DLD1 (cell line): ENCODE measurements at regions not wholly inside any gene's neighbourhood (a gene's known extent, or its start where the extent isn't known, plus 50 kb on each side); places are given as distances from the start of the nearest gene placed in this dataset.

Source experiments
- in situ Hi-C: cut with HindIII; loops from 2 replicates; pipeline ENCODE4 v1.10.0; 2017; ENCODE audit warnings: low sequenced_read_pairs

DNA sequence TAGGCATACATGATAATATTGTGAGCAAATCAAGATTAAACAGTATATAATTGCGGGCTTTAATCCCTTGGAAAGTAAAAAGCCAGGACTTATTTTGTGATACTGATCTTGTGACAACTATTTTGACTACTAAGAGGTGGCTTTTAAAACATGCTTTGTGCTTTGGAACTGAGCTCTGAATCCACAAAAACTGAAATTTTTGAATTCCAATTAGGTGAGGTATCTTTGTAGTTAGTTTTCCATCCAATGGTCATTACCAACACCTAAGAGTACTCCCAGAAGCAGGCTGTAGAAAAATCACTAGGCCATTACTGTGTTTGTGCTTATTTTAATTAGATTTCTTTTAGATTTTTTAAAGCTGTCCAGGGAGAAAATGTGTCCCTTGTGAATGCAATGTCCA is 559.5 kb upstream of the WWC1 start:
- in situ Hi-C loops, result no loop called here

DNA sequence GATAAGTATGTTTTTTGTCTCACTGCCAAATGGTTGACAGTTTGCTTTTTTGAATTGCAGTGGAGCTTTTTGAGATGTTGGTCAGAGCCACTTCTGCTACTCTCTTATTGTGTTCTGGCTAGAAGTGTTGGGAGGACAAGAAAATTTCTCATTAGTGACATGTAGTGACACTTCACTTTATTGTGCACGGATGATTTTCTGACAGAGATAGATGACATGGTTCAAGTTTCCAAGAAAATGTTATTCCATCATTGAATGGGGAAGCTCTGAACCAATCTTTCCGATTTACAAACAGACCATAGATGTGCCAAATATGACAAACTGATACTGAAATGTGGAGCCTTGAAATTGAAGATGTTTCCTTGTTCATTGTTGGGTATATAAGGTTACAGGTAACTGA is 558.9 kb upstream of the WWC1 start:
- in situ Hi-C loops, result no loop called here

DNA sequence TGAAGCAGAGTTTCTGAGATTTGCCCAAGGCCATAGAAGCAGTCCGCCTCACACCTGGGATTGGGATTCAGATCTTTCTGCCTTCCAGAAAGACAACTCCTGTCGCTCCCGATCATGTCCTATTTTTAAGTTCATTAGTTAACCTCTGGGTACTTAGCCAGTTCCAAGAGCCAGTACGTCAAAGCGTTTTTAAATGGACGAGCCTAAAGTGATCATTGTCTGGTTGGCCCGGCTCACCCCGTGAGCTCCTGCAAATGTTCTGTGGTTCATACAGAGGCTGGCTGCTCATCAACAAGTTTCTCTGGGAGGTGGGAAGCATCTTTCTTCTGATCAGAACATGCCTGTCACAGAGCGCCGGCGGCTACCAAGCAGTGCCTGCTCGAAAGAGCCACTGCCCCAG is 554.5 kb upstream of the WWC1 start:
- in situ Hi-C loops, result no loop called here

DNA sequence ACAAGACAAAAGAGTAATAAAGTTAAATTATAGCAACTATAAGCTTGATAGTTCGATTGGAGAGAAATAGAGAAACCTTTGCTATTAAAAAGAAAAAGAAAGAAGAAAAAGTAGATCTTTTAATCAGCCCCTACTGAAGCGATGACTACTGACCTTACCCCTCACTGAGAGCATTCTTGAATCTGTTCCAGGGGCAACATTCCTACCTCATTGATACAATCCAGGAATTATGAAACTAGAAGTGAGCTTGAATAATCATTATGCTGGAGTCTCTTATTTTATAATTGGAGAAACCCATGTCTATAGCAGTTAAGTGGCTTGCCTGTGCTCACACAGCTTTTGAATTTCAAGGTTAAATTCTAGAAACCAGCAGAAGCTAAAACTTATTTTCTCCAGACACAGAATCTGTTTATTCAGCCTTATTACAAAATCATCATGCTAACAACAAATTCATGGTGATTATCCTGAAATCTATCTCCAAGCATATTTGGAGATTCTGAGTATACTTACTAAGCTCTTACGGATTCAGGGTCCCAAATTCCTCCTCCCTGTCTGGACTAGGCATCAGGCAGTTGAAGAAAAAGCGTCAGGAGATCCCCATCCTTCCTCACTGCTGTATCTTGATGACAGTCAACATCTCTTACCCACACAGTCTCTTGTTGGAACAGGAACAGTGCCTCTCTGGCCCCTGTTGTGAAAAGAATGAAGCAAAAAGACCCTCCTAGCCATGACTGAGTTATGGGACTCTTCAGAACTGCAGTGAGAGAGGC is 547.6 kb upstream of the WWC1 start:
- in situ Hi-C loops, result no loop called here

DNA sequence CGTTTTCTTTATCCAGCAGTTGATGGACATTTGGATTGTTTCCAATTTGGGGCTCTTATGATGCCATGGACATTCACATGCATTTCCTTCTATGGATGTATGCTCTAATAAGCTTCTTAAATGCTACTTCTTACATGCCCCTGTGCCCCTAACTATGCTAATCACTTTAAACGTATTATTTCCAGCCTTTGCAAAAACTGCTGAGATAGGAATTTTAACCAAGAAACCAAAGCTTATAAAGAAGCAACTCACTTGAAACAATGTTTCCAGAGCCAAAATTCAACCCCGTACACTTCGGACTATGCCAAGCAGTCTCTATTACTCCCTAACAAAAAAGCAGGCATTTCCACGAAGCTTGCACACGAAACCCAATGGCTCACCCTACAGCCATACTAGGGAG is 545.6 kb upstream of the WWC1 start:
- in situ Hi-C loops, result no loop called here

DNA sequence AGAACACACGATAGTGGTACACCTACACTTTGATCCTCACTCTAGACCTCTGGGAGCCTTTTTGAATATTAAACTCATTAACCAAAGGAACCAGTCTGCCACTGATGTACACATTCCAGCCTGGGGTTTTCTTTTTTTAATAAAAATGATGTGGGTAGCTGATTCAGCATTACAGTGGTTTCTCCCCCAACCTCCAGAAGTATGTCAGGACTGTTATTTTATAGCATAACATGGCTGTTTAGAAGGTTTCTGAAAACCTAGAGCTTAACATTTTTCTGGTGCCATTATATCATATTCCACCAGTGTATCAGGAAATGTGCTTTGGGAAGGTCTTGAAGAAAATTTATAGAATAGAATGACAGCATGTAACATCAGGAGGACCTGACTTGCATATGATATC is 540.9 kb upstream of the WWC1 start:
- in situ Hi-C loops, result no loop called here

DNA sequence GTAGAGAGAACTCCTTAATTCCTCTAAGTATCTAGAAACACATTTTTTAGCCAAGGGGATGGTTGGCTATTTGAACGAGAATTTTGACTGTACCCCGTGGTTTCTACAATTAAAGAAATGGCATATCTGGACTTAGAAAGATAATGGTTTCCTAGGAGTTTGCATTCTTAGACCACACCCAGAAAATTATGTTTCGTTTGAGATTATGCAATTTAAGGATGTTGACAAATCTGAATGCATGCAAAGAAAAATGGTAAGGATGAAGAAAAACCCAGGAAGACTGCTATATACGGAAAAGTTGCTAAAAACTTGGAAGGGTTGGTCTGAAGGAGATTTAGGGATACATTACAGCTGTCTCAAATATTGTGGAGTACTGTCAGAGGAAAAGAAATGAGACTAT is 538.5 kb upstream of the WWC1 start:
- in situ Hi-C loops, result no loop called here

DNA sequence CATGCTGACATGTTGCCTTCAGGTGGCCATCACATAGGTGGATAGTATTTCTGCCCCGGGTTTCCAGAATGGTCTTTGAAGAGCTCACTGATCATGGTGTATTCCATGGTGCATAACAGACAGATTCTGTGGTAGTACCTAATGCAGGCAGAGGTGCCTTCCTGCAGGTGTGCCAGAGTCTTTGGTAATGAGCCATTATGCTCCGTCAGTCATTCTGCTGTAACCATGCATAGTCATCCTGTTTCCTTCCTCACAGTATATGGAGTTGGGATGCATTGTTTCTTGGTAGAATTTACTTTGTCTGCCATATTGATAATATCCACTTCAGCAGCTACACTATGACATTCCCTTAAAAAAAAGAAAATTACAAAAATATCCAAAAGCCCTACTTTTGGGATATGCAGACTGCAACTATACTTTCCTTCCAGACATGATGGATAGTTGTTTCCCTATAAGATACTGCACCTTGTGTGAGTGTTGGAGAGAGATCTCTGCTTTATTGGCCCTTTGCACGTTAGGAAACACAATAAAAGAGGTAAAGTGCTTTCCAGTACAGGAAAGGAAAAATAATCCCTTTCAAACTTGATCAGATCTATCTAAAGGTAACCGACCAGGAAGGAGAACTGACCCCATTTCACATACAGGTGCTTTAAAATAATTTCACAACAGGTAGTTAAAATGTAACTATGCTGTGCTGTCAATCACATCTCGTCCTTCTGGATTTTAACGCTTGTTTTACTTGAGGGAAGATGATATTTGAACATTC is 537.5 kb upstream of the WWC1 start:
- in situ Hi-C loops, result no loop called here

DNA sequence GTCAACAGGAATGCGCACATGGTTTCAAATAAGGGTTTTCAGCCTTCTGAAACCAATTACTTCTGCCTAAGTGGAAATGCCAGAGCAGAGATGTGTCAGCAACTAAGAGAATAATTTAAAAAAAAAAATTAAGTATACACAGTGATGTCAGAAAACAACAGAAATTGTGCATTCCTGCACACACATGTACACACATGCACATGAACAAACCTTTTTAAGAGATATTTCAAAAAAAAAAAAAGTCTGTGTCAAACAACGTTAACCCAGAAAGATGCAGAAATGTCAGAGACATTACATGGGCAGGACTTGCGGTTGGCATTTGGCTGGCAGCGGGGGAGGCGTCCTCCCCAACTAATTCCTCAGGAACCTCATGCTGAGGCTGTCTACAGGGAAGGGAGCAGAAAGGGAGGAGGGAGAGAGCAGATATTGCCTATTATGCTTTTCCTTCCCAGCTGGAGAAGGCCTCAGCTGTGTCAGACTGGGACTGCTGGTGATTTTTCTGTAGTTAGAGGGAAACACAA is 536.9 kb upstream of the WWC1 start:
- in situ Hi-C loops, result no loop called here

DNA sequence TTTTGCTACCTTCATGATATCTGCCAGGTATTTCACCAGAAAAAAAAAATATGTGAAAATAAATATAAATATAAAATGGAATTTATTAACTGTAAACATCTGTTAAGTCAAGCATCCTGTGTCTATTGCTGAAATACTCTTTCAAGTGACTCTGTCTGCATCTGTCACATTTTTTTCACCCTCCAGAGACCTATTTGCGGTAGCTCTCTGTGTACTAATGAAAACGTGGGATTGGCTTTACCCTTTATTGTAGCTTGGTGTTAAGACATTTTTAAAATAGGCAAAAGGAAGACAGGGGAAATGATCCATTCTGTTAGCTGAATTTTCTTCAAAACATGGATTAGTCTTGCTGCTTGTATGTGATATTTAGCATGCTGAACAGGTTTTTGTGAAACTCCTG is 536.0 kb upstream of the WWC1 start:
- in situ Hi-C loops, result no loop called here

DNA sequence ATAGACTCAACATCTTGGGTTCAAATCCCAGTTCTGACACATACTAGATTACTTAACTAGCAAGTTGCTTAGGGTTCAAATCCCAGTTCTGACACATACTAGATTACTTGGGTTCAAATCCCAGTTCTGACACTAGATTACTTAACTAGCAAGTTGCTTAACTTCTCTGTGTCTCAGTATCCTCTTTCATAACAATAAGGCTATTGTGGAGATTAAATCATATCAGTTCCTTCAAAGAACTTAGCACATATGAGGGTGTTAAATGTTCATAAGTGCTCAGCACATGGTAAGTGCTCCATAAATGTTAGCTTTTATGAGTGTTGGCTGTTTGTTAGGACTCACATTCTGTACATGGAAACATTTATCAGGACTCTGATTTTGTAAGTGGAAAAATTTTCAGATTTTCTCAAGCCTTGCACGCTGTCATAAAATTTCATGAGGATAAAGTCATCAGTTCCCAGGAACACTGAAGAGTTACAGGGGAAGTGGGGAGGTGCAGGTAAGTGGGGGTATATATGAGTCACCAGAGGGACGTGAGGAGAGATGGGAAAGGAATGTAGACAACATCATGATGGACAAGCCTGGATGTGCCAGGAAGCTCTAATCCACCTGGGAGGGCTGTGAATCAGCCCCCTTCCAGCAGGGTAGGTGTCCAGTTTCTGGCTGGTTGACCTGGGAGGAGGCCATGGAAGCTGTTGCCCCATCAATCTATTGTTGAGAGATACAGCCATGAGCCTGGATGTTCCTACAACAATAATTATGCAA is 532.2 kb upstream of the WWC1 start:
- in situ Hi-C loops, result no loop called here

DNA sequence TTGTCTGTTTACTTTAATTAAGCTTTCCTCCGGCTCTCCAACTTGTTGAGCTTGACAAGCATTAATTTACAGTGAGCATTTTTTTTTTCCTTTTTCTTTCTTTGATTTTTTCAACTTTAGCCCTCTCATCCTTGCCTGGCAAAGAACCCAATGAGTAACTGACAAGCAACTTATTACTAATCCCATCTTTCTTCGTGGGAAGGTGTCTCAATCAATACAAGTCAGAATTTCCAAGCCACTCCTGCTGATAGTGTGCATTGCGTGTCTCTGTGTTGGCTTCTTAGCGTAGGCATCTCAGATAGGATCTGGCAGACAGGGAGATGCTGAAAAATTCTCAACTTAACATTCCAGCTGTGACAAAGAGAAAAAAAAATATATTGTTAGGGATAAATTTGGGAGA is 527.7 kb upstream of the WWC1 start:
- in situ Hi-C loops, result no loop called here

DNA sequence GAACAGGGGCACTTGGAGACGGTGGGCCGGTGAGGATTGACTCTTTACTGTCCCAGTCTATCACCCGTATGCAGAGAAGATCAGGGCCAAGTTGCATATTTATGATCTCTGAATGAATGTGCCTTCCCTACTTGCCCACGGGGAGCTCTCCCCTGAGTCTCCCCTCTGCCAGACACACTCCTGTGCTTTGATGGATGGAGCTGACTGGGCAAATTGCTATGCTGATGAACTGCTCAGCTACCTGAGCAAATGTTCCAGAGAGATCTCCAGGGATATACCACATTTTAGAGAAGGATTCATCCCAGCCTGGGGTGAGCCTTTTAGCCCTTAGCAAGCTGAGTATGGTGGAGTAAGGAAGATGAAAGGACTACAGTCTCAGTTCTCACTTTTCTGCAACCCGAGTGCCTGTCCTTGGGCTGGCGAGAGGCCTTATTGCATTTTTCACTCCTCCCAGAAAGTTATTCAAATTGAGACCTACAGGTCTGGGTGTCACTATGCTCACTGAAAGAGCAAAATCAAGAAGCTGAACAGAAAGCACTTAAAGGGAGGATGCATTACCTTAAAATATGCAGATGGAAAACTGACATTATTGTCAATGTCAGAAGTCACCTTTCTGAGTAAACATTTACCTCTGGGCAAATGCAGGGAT is 526.7 kb upstream of the WWC1 start:
- in situ Hi-C loops, result no loop called here

DNA sequence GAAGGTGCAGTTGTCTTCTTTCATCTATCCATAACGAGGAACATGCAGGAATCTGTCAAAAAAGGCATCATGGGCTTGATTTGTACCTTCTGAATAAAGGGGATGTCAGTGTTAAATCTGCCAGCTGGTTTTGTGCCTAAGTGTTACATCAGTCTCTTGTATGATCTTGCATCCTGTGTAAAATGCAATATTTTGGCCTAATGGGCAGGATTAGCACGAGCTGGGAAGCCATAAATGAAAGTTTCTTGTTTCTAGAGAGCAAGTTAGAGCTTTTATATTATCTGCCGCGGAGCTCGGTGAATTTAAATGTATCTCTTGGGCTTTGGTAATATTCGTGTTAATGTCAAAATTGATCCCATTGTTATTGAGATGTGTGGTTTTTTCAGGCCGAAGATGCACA is 526.1 kb upstream of the WWC1 start:
- in situ Hi-C loops, result no loop called here

DNA sequence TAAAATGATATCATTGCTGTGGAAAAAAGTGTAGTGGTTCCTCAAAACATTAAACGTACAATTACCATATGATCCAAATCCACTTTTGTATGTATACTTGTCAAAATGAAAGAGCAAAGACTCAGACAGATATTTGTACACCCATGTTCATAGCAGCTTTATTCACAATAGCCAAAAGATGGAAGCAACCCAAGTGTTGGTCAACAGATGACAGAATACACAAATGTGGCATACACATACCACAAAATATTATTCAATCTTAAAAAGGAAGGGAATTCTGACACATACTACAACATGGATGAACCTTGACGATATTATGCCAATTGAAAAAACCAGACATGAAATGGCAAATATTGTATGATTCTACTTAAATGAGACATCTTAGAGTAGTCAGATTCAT is 524.5 kb upstream of the WWC1 start:
- in situ Hi-C loops, result no loop called here

DNA sequence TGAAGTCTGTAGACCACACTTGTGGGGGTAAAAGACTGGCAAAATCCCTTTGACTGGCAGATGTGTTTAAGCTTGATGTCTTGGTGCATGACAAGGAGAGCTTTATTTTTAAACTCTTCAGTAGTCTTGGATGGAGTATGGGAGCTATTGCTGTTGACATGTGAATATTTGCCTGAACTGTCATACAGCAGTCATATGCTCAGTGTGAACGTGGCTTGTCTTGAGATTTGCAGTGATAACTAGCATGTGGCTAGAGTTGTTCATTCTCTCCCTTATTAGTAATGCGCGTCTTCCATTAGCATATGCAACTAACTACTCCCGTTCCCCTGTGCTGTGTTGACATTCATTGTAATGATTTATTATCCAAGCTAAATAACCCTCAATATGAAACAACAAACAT is 523.6 kb upstream of the WWC1 start:
- in situ Hi-C loops, result no loop called here

DNA sequence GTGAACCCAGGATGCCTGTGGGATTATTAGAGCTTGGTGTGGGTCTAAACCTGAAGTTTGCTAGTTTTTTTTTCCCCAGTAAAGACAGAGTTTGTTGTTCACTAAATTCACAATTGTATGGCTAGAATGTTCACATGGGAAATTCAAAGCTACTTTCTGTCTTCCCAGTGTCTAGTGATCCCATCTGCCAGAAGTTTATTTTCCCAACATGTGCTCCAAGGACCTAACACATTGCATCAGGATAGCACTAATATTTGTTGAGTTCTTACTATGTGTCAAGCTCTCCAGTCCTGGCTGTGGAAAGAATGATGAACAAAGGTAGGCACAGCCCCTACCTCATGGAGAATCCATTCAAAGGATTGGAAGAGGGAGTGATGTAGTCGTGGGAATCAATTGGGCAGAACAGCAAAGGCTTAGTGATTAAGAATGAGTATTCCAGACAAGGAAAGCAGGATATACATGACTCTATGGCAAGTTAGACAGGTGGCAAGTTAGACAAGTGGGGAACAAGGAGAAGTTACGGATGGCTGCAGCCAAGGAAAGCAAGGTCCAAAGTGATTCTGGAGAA is 521.5 kb upstream of the WWC1 start:
- in situ Hi-C loops, result no loop called here

DNA sequence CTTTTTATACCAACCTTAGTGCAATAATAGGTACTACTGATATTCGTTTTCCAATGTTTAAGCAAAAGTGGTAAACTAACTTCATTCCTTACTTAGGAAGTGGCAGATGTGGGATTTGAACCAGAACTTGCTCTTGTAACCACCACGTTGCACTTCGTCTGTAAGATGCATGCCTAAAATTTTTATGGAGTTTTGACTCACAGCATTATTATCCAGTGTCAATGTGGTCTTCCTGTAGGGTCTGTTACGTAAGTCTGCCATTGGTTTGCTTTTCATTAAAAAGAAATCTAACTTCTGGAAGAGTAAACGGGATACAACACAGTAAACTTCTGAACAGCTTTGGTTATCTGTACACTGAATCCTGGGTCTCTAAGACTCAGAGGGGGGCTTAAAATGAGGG is 521.0 kb upstream of the WWC1 start:
- in situ Hi-C loops, result no loop called here

DNA sequence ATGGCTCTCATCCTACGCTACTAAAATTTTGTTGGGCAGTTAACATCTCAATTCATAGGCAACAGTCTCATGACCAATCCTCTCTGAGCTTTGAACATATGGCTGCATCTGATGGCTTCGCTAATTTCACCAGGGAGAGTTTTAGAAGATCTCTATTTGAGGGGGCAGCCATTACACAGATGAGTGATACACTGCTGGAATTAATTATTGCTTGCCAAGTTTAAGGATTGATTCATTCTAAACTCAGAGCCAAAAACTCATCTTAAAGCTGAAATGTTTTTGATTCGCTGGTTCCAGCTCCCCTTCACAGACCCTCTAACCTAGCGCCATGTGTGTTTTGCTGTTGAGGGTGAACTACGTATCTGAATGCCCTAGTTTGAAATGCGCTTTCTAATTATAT is 519.9 kb upstream of the WWC1 start:
- in situ Hi-C loops, result no loop called here

DNA sequence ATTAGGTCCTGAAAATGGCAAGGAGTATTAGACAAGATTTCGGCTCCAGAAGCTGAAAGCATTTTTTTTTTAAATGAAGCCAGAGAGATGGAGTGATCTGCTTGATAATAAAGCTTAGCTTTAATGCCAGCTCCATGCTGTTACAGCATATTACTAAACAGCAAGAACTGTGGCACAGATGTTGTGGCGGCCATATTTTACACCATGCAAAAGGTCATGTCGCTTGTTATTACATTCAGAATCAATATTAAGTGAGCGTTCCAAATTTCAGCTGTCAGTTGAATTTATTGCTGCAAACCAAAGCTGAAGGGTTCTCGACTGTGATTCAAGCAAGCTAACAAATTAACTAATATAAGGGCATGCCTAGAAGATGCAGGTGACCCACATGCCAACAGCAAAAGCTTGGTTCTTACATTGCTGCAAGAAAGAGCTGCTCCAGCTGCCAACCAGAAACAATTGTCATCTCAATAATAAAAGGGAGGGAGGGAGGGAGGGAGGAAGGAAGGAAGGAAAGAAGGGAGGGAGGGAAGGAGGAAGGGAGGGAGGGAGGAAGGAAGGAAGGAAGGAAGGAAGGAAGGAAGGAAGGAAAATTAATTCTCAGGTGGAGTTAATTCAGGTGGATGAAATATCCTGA is 517.7 kb upstream of the WWC1 start:
- in situ Hi-C loops, result no loop called here
